HT1080 (cell line): ENCODE measurements at regions not wholly inside any gene's neighbourhood (a gene's known extent, or its start where the extent isn't known, plus 50 kb on each side); places are given as distances from the start of the nearest gene placed in this dataset.

Source experiments
- DNase-seq: peaks from one replicate; pipeline ENCODE4 v3.0.0-alpha.2; 2015; ENCODE audit warnings: low read depth

DNA sequence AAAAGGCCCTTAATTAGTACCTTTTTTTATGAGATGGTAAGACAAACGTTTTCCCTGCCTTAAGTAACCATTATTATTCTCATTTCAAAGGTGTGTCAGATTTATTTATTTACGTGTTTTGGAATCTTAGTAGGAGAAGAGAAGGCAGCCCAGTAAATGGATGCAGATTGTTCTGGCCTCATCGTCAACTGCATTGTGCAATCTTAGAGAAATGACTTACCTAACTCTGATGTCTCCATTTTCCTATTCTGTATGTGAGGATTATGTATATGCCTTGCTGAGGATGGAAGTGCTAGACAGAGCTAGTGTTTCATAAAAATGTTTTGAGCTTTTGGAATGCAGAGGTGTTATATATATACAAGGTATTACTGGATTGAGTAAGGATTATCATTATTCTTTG lies 97.0 kb upstream of the JAG1 start:
- DNase-seq: no peak

GRCh38 chr20:10771435-10772140 lies 97.8 kb upstream of the JAG1 start:
- DNase-seq: no peak

DNA sequence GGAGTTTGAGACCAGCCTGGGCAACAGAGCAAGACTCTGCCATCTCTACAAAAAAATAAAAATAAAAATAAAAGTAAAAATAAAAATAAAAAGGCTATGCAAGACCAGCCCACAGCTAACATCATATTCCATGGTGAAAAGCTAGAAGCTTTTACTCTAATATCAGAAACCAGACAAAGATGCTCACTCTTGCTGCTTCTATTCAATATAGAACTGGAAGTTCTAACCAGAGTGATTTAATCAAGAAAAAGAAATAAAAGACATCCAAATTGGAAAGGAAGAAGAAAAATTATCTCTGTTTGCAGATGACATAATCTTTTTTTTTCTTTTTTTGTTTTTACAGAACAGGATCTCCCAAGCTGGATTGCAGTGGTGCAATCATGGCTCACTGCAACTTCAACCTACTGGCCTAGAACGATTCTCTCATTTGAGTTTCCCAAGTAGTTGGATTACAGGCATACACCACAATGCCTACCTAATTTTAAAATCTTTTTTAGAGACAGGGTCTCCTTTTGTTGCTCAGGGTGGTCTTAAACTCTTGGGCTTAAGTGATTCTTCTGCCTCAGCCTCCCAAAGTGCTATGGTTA lies 100.7 kb upstream of the JAG1 start:
- DNase-seq: no peak

GRCh38 chr20:10777710-10778109 lies 103.9 kb upstream of the JAG1 start:
- no peak for DNase-seq

DNA sequence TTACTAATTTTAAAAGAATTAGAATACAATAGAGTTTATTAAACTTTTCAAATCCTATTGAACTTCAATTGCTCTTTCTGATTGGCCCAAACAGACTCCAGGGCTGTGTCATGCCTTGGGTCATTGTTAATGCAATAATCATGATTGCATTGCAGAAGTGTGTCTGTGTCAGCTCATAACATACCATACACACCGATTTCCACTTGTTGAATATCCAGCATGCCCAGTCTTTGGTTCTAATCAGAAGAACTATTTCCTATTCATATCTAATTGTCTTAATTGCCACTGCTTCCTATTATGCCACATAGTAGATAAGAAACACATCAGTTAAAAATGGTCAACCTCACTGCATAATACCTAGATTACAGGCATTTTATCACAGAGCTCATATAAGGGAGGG lies 106.1 kb upstream of the JAG1 start:
- DNase-seq: no peak

DNA sequence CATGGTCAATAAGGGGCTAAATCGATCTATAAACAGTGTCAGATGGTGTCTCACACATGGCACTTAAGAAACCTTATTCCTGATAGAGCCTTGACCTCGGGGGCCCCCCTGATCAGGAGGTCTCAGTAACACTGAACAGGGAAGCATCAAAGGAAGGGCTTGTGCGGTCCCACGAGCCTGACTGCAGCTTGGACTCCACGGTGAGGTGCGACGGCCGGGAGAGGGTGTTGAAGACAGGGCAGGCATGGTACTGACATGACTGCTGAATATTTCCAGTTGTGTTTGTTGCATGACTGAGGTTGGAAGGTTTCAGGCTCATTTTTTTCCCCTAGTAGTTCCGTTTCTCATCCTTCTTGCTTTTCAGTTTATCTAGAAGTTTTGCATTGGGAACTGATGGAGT lies 107.1 kb upstream of the JAG1 start:
- DNase-seq: no peak

- no peak for DNase-seq
These were observed 107.7 kb upstream of the JAG1 start for GRCh38 chr20:10781526-10781925.

DNA sequence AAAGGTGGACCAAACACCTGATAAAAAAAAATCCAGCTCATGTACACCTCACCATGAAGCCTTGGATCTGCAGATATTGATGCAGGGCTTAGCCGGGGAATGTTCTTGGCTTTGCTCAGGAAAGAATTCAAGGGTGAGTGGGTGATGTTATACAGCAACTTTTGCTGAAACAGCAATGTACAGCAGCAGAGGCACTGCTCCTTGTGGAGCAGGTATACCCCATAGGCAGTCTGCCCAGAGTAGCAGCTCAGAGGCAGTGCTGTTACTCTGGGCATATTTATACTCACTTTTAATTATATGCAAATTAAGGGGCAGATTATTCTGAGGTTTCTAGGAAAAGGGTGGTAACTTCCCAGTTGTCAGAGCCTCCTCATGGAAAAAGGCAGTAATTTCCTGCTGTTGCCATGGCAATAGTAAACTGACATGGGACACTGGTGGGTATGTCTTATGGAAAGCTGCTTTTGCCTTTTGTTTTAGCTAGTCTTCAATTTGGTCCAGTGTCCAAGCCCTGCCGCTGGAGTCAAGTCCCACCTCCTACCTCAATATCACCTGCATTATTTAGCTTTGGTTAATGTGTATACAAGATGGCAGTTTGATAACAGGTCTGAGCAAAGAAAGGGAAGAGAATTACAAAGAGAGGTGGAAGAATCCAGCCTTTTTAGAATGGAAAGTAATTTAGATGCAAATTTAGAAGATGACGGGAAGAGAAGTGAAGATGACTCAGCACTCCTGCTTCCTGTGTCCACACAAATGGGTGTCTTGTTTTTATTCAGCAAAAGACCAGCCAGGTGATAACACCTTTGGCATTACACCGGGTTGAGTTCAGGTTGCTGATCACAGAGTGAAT lies 110.1 kb upstream of the JAG1 start:
- no peak for DNase-seq

DNA sequence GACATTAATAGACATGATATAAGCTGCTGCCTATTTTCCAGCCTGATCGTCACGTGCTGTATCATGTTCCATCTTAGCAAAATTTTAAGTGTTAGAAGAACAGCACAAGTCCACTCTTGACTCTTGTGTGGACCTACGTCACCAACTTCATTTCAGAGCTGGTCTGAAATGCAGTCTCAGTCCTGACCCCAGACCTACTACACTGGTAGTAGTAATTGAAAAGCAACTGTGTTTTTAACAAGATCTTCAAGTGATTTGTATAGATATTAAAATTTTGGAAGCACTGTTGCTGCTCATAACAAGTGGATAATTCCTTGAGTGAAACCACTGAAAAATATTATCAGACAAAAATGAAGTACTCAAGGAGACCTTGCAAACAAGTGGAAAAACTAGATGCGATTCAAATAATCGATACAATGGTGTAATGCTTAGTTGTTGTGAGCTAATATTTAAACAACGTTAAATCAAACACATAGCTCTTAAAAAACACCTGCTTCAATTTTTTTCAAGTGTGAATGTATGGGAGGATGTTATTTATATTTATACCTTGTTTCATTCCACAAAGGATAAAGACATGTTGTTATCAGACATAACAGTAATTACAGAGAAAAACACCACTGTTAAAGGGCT lies 110.9 kb upstream of the JAG1 start:
- no peak for DNase-seq

GRCh38 chr20:10786678-10787077 lies 112.9 kb upstream of the JAG1 start:
- no peak for DNase-seq

- DNase-seq: no peak
These were observed 114.3 kb upstream of the JAG1 start for GRCh38 chr20:10788055-10788454.

DNA sequence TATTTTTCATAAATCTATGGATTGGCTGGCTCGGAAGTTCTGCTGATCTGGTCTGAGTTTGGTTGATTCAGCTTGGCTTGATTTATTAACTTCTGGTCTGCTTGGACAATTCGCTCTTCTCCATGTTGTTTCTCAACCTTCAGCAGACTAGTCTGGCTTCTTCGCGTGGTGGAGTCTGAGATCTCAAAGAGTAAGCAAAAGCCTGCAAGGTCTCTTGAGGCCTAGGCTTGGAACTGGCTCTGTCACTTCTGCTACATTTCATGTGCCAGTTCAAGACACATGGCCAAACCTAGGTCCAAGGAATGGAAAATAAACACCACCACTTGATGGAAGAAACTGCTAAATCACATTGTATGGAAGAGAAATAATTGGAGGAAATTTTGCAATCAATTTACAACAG lies 115.1 kb upstream of the JAG1 start:
- no peak for DNase-seq

- DNase-seq: no peak
These were observed 115.6 kb upstream of the JAG1 start for GRCh38 chr20:10789386-10789785.

GRCh38 chr20:10790013-10790412 lies 116.2 kb upstream of the JAG1 start:
- DNase-seq: no peak

GRCh38 chr20:10792291-10792690 lies 118.5 kb upstream of the JAG1 start:
- no peak for DNase-seq

DNA sequence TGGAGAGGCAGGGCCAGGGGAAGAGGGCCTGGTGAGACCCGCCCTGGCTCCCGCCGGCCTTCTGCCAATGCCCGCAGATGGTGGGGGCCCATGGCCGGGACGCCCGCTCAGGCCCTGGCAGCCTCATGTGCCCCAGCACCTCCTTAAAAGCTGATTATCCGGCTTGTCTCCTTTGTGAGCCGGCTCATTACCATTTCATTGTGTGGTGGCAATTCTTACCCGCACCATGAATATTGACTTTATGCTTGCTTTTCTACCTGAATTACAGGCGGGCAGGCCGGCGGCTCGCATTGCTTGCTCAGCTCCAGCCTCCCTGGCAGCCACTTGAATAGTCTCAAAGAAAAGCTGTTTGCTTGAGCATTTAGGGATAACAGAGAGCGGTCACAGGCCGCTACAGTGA lies 120.0 kb upstream of the JAG1 start:
- DNase-seq: no peak

DNA sequence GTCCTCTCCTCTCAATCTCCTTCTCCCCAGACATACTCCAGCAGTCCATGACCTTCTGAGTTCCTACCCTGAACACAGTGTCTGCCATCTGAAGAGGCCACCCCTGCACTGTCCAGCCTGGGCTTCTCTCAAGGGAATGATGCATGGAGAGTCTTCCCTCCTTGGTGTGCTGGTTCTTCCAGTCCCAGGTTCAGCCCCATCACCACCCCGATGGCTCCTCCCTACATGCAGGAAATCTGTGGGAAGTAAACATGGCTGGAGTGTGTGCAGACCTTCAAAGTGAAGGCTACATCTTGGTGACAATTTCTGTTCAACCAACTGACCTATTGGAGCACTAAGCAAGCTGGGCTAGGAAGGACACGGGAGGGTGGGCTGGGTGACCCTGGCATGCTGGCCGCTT lies 121.0 kb upstream of the JAG1 start:
- DNase-seq: no peak

GRCh38 chr20:10795286-10796026 lies 121.7 kb upstream of the JAG1 start:
- no peak for DNase-seq

DNA sequence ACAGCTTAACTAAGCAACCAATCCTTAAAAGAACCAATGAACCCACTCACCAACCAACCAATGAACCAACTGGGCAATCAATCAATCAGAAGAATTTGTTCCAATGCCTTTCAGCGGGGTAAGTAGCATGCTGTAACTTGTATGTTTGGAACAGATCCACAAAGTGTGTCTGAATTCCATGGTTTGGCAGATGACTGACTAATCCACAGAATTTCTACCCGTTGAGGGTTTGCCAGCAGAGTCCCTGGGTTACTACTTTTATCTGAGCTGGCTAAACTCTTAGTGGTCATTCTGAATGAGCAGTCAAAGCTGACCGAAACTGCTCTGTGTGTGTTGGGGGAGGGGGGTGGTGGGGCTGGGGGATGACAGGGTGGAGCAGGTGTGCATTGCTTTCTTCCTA lies 125.0 kb upstream of the JAG1 start:
- DNase-seq: peak; percentile 23

- no peak for DNase-seq
These were observed 125.9 kb upstream of the JAG1 start for GRCh38 chr20:10799735-10800134.

DNA sequence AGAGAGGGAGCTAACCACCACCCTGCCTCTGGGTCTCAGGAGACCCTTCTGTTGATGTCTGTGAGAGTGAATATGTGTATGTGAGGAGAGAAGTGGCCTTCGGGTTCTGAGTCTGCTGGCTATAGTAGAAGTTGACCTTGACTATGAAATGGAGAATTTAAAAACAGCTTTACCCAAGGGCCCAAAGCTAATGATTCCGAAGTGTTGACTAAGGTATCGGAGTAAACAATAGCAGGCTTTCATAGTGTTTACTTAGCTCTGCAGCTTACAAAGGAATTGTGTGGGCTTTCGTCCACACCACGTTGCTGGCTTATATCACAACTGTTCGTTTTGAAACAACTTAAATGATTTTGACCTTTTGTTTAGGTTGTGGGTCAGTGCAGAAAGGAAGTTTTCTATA lies 126.5 kb upstream of the JAG1 start:
- DNase-seq: no peak
